ENCODE measurements at regions not wholly inside any gene's neighbourhood (a gene's known extent, or its start where the extent isn't known, plus 50 kb on each side); places are given as distances from the start of the nearest gene placed in this dataset.
"Not testable (repeated sequence)": the region's sequence is repeated elsewhere in the genome, so short reads cannot be mapped to it uniquely, and the experiment has no call there.

DNA sequence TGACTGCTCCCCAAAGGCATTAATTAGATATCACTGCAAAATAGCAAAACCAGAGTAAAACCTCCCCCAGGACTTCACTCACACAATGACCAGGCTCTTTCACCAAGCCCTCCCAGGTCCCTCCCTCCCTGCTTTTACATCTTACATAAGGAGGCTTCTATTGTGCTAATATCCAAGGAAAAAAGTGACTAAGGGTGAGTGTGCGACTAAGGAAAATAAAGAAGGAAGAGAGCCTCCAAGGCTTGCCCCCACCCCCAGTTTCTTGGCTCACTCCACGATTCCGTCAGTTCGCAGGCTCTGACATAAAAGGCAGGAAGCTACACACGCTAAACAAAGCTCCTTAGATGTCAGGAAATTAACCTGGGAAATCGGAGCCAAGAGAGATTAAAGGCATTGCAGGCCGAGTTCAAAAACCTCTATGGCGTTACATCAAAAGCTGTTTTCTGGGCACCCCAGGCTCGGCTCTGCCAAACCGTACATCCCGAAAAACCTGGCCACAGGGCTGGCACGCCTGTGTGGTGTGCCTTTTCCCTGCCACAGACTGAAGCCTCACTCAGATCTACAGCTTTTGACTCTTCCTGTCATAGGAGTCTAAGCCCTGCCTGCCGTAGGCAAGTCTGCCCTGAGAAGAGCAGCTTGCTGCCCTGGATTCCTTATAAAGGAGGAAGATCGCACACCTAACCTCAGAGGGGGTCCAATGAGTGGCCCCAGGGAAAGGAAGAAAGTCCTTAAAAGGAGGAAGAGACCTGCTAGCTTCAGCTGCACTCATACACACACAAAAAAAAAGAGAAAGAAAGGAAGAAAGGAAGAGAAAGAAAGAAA is 67.0 kb upstream of the SERP2 start:
- DNase-seq (ENCODE audit: low spot score) = no peak

GRCh38 chr13:44307255-44307654 is 66.4 kb upstream of the SERP2 start:
- no peak for DNase-seq (ENCODE audit: low spot score)

DNA sequence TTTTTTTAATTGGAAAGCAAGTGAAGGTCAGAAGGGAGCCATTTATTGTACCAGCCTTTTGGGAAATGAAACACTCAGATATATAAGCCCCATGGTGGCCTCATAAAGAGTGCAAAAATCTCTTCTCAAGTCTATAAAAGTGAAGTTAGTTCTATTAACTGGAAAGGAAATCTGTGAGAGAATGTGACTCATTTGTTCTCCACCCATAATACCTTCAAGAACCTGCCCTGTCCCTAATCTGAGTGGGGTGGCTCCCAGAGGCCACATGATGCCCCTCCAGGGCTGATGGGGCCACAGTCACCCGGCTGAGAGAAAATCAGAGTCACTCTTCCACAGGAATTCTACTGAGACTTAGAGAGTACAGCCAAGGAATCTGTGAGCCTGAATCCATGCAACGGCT is 65.8 kb upstream of the SERP2 start:
- DNase-seq (ENCODE audit: low spot score) = no peak

DNA sequence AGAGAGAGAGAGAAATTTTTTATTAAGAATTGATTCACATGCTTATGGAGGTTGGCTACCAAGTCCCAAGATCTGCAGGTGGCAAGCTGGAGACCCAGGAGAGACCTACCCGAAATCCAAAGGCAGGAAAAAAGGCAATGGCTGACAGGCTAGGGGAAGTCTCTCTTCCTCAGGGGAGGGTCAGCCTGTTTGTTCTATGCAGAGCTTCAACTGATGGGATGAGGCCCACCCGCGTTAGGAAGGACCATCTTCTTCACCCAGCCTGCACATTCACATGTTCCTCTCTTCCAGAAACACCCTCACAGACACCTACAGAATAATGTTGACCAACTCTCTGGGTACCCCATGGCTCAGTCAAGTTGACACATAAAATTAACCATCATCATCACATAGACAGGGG is 65.3 kb upstream of the SERP2 start:
- no peak for DNase-seq (ENCODE audit: low spot score)

GRCh38 chr13:44309794-44310757 is 63.5 kb upstream of the SERP2 start:
- no peak for DNase-seq (ENCODE audit: low spot score)

GRCh38 chr13:44311011-44311780 is 62.4 kb upstream of the SERP2 start:
- DNase-seq (ENCODE audit: low spot score) = no peak

DNA sequence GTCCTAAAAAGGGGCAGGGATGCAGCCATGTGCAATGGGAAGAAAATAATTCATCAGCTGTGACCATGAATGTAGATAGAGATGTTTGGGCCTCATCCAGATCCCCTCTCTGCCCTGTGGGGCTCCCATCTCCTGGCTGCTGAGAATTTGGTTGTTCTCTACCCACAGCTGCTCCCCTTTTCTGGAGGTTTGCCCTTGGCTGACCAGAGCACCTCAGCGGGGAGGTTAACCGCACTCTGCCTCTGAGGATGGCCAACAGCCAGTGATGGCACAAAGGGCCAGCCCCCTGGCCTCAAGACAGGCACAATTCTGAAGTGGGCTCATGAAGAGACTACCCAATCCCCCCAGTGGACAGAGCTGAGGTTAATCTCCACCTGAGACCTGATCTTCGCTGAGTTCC is 61.5 kb upstream of the SERP2 start:
- DNase-seq (ENCODE audit: low spot score) = no peak

DNA sequence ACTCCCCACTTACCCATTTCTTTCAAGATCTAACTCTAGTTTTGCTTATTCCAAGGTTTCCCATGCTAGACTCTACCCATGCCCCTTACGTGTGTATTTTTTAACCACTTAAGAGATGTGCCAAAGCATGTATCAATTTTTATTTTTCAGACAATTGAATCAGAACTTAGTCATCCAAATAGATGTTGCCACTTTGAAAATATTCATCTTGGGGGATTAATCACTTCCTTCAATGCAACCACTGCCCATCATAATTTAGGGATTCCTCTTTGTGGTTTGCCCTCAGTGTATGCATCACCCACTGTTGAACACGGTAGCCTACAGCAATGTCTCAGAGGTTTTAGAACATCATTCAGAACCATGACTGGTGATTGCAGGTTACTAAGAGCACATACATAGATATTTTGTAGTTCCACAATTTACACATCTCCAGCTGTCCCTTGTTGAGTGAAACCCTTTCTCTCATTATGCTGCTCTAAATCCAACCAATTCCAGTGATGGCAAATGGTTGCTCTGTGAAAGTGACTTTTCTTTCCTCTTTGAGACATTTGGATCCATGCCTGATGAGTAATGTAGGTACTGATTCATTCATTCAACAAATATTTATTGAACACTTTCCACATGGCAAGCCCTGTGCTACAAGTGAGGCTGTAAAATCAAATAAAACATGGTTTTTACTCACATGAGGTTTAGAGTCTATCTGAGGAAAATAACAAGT is 60.6 kb upstream of the SERP2 start:
- no peak for DNase-seq (ENCODE audit: low spot score)

DNA sequence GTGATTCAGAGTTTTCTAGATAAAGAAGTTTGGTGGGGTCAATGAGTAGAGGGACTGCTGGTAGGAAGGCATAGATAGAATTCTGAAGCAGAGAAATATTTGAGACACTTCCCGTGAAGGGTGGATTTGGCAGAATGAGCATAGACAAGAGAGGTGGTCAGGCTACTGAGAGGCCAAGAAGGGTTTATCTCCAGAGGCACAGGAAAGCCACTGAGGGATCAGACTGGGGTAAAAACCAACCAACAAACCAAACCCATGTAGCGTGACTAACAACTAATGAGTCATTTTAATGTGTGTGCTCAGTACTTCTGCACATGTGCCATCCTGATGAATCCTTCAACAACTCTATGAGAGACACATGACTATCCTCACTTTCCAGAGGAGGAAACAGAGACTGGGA is 60.0 kb upstream of the SERP2 start:
- no peak for DNase-seq (ENCODE audit: low spot score)

DNA sequence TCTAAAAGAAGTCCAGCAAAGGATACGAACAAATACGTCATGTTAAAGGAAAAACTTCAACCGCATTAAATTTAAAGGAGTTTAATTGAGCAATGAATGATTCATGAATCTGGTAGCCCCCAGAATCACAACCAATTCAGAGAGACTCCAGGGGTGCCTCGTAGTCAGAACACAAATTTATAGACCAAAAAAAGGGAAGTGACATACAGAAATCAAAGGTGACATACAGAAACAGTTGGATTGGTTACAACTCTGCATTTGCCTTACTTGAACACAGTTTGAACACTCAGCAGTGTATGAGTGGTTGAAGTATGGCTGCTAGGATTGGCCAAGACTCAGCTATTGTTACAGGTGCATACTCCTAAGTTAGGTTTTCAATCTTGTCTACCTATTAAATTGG is 59.5 kb upstream of the SERP2 start:
- DNase-seq (ENCODE audit: low spot score) = not testable (repeated sequence)

DNA sequence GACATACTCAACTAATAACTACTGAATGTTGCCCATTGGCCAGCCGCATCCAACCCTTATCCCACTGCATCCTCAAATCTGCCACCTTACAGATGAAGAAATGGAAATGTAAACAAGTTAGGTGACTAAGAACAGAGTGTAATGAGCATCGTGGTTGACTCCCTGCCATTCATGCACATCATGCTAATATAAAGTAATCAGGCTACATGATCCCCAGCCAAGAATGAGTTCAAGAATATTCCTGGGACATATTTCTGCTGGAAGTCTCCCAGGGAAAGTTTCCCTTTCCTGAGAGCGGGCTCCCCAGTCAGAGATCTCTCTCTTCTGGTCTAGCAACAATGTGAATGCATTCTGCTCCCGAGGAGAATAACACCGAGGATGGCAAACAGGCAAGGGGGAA is 55.9 kb upstream of the SERP2 start:
- no peak for DNase-seq (ENCODE audit: low spot score)

GRCh38 chr13:44318161-44318560 is 55.5 kb upstream of the SERP2 start:
- DNase-seq (ENCODE audit: low spot score) = no peak

GRCh38 chr13:44320611-44321010 is 53.0 kb upstream of the SERP2 start:
- DNase-seq (ENCODE audit: low spot score) = no peak

DNA sequence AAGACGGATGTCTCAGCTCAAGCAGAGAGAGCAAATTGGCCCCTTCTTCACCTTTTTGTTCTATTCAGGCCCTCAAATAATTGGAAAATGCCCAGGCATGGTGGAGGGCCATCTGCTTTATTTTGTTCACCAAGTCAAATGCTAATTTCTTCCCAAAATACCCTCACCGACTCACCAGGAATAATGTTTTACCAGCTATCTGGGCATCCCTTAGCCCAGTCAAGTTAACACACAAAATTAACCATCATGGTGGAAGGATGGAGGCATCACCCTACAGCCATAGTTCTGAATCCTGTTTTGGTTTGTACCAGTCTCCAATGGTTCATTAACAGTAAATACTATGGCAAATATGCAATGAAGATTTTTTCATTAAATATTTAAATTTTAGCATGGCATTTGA is 51.7 kb upstream of the SERP2 start:
- no peak for DNase-seq (ENCODE audit: low spot score)

GRCh38 chr13:44322928-44323327 is 50.7 kb upstream of the SERP2 start:
- no peak for DNase-seq (ENCODE audit: low spot score)

GRCh38 chr13:44323754-44324153 is 49.9 kb upstream of the SERP2 start:
- no peak for DNase-seq (ENCODE audit: low spot score)

Data from HuH-7 (cell line).